ENCODE measurements at regions not wholly inside any gene's neighbourhood (a gene's known extent, or its start where the extent isn't known, plus 50 kb on each side); places are given as distances from the start of the nearest gene placed in this dataset.
A peak's percentile ranks its signal among the peaks of the same experiment; 100 is the strongest.
"Not testable (repeated sequence)": the region's sequence is repeated elsewhere in the genome, so short reads cannot be mapped to it uniquely, and the experiment has no call there.

DNA sequence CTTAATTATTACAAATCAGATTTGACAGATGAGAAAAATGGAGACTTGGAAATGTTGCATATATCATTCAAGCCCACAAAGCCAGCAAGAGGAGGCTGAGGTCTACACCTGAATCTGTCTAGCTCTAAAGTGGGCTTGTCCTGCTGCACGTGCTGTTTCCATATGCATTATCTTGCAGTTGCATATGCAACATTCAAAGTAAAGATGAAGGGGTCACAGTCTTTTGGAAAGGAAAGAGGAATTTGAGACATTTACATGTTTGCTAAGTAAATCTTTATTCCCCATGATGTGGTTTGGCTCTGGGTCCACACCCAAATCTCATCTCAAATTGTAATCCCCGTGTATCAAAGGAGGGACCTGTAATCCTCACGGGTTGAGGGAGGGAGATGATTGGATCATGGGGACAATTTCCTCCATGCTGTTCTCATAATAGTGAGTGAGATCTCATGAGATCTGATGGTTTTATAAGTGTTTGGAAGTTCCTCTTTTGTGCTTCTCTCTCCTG, 98.3 kb downstream of the BACH1 start:
- no peak for DNase-seq (ENCODE audit: low spot score)

DNA sequence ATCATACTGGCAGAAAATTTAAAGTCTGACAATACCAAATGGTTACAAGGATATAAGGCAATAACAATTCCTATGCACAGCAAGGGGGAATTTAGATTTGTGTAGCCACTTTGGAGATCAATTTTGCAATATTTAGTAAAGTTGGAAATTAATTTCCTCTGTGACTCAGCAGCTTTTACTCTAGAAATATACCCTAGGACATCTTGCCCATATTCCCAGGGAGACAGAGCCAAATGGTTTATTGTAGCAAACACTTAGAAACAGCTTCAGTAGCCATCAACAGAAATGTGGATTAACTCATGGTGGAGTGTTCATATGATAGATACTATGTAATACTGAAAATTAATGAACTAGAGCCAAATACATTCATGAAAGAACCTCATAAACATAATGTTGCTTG, 104.6 kb downstream of the BACH1 start:
- DNase-seq (ENCODE audit: low spot score): no peak

DNA sequence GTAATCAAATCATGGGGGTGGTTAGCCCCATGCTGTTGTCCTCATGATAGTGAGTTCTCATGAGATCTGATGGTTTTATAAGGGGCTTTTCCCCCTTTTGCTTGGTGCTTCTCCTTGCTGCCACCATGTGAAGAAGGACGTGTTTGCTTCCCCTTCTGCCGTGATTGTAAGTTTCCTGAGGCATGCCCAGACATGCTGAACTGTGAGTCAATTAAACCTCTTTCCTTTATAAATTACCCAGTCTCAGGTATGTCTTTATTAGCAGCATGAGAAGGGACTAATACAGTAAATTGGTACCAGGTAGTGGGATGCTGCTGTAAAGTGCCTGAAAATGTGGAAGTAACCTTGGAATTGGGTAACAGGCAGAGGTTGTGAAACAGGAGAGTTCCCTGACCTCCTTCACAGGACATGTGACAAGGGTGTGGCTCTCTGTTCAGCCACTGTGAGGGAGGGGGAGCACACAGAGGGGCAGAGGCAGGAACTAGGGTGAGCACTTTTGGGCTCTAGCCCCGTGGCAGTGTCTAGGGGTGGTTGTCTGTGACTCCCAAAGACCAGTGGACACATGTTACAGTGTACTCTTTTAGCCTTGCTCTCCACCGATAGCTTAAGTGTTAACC, 105.3 kb downstream of the BACH1 start:
- no peak for DNase-seq (ENCODE audit: low spot score)

DNA sequence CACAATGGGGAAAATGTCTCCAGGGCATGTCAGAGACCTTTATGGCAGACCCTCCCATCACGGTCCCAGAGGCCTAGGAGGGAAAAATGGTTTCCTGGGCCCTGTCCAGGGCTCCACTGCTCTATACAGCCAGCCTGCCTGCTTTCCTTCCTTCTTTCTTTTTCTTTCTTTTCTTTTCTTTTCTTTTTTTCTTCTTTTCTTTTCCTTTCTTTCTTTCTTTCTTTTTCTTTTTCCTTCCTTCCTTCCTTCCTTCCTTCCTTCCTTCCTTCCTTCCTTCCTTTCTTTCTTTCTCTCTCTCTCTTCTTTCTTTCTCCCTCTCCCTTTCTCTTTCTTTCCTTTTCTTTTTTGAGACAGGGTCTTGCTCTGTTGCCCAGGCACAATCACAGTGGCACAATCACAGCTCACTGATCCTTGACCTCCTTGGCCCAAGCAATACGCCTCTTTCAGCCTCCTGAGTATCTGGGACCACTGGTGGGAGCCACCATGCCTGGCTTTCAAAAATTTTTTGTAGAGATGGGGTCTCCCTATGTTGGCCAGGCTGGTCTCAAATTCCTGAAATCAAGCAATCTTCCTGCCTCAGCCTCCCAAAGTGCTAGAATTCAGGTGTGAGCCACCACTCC, 106.9 kb downstream of the BACH1 start:
- DNase-seq (ENCODE audit: low spot score): no peak

DNA sequence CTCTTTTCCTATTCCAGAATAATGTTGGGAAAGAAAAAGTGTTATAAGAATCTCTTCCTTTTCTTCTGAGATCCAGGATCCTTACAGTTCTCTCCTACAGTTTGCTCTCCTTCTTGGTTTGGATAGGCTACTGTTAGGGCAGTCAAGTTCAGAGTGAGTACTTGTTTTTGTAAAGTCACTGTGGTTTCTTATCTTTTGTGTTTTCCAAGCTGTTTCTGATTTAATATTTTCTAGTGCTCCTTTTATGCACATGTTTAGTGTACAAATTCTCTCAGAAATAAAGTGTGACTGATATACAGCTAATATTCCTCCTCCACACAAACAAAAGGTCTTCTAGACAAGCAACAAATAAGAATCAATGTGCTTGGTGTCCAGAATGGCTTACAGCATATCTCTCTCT, 107.7 kb downstream of the BACH1 start:
- no peak for DNase-seq (ENCODE audit: low spot score)

DNA sequence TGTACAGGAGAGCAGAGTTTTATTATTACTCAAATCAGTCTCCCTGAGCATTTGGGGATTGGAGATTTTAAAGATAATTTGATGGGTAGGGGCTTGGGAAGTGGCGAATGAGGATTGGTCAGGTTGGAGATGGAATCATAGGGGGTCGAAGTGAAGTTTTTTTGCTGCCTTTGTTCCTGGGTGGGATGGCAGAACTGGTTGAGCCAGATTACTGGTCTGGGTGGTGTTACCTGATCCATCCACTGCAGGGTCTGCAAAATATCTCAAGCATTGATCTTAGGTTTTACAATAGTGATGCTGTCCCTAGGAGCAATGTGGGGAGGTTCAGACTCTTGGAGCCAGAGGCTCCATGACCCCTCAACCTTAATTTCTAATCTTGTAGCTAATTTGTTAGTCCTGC, 108.8 kb downstream of the BACH1 start:
- DNase-seq (ENCODE audit: low spot score): no peak

DNA sequence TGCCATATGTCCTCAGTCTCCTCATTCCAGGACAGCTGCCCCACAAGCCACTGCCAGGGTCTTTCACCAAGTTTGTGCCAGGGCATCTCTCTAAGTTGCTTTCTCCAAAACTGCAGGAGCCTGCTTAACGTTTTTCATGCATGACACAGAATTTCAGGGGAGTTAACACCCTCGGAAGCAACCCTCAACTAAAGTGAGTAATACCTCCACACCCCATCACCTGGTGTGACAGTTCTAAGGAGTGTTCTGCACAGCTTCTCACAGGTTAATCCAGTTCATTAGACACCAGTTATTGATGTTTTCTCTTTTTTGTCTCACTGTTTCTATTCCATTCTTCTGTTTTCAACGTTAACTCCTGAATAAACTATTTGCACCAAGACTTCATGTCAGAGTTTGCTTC, 115.0 kb downstream of the BACH1 start:
- no peak for DNase-seq (ENCODE audit: low spot score)

DNA sequence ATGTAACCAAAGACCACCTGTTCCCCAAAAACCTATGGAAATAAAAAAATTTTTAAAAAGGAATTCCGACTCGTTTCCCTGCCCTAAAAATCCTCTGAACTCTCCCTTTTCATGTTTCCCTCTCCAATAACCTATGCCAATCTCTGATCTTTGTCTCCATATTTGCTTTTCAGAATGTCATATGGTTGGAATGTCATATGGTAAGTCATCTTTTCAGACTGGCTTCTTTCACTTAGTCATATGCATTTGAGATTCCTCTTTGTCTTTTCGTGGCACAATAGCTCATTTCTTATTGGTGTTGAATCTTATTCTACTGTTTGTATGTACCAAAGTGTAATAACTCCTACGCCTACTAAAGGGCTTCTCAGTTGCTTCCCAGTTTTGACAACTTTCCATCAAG, 117.5 kb downstream of the BACH1 start:
- DNase-seq (ENCODE audit: low spot score): no peak

DNA sequence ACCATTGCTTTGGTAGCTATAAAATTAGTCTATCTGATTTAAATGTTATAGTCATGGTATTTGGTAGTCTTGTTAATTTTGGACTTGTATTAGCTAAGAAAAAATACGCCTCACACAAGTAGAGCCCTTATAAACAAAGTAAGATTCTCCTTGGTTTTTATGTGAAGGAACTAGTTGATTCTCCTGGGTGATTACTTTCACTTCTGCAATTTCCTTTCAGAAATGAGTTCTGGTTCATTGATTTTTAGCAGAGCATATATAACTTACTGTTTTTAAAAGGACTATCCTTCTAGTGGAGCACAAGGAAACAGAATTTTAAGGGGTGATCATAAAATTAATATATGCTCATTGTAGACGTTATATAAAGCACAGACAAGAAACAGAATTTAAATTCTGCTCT, 120.1 kb downstream of the BACH1 start:
- DNase-seq (ENCODE audit: low spot score): no peak

DNA sequence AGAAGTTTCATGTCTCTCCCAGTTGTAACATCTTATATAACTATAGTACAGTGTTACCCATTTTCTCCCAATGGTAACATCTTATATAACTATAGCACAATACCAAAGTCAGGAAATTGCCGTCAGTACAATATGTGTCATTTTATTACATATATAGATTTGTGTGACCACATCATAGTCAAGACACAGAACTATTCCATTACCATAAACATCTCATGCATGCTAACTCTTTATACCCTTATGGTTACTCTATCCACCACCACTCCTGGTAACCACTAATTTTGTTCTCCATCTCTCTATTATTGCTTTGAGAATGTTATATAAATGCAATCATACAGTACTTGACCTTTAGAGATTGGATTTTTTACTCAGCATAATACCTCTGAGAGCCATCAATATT, 120.7 kb downstream of the BACH1 start:
- DNase-seq (ENCODE audit: low spot score): no peak

DNA sequence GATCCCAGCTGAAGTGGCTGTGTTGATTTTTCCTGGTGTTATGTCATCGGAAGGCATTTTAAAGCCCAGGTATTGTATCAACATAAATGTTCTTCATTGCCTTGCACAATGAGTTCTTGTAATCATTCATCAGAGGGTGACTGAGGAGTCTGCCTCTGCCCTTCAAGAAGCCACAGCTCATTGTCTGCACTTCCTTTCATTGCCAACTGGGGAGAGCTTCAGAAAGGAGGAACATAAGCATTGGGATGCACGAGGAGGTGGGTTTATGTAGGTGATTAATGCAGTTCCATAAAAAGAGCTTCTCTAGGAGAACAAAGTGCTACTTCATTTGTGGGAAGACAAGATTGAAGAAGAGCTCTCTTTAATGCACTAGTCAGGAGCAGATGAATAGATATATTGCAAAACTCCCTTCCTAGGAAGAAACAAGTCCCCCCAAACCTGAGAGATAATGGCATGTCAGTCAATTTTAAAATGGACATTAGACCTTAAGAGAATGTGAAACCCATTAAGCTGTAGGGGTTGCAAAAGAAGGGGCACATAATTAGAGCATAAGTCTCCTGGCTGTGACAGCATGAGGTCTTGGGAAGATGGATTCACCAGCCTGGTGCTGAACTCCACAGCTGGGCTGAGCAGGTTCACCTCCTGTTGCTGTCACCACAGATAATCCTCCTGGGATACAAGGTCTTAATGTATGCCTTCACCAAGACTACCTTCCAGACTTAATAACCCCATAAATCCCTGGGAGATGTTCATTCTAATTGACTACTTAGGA, 124.6 kb downstream of the BACH1 start:
- DNase-seq (ENCODE audit: low spot score): no peak

DNA sequence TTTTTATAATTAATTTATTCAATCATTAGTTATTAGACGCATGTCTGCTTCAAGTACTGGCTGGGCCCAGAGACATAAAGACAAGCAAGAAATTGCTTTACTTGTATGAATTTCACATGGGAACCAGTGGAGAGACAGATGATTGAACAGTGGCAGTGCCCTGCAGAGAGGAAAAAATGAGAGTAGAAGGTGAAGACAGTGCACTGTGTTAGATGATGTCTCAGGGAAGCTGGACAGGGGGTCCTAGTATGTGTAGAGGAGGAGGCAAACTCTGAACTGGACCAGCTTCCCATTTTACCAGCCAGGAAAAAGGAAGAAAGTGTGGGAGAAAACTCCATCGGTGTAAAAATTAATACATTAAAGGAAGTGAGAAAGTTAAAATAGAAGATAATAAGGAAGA, 126.0 kb downstream of the BACH1 start:
- DNase-seq (ENCODE audit: low spot score): no peak

DNA sequence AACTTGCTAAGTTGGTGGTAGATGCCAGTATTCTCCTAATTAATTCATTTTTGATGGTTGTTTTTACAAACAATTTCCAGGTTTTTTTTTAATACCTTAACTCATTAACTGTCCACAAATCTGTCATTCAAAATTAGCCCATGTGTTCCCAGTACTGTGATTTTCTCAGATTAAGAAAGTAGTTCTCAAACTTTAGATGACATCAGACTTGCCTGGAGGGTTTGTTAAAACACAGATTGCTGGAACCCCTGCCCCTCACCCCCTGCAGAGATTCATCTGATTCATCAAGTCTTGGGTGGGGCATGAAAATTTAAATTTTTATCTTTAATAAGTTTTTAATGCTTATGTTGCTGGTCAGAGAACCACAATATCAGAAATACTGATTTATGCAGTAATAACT, 130.5 kb downstream of the BACH1 start:
- DNase-seq (ENCODE audit: low spot score): no peak

DNA sequence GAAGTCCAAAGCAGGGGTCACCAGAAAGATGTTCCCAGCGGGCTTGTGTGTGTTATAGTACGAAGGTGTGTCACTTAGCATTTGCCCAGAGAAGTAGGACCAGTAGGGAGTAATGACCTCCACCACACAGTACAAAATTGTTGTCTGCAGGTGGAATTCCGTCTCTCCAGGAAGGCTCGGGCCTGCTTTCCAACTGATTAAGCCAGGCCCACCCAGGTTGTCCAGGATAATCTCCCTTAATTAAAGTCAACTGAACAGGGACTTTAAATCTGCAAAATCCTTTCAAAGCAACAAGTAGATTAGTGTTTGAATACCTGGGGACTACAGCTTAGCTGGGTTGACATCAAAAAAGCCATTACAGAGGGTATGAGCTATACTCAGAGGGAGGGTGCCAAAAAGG, 131.3 kb downstream of the BACH1 start:
- no peak for DNase-seq (ENCODE audit: low spot score)

DNA sequence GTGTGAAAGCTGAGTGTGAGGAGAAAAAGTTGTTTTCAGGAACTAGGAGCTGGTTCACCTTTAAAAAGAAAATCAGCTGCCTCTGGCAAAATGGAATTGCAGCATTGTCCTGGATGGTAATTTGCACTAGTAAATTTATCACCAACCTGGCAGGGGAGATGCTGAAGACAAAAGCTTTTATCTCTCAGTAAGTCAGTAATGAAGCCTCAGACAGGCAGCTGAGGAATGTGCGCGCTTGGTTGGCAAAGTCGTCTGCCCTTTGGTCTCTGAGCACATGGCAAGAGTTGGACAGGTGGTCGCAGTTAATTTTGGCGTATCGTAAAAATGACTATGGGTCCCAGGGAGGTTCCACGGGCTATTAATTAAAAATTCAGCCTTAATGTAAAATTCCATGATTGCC, 131.9 kb downstream of the BACH1 start:
- DNase-seq (ENCODE audit: low spot score): no peak

DNA sequence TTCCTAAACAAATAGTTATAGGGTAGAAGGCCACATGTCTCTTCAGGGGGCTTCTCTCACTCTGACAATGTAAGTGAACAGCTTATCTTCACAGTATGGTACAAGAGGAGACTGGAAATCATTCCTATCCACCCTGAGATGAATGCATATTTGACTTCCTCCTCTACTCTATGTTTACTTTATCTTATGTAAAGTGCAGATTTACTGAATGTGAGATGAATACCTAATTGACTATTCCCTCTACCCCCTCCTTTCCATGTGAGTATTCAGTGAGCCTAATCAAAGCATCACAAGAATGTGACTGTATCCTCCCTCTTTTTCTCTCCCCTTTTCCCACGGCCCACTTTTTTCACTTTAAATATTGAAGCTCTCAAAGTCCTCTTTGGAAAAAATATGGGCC, 132.5 kb downstream of the BACH1 start:
- DNase-seq (ENCODE audit: low spot score): no peak

DNA sequence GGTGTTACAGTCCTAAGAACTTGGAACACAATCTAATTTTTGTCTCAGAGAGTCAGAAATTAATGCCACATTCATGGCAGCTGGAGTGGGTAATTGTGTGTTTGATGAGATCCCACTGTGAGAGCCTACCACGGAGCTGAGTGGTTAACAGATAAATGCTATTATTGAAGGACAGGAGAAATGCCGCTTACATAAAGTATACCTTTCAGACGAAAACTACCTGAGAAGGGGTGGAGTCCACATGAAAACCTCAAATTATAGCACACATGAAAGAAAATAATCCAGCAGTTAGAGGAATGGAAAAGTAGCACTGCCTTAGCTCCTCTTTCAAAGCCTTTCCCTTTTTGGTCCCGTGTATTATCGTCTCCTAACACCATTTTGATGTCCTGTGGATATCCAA, 133.0 kb downstream of the BACH1 start:
- DNase-seq (ENCODE audit: low spot score): no peak

DNA sequence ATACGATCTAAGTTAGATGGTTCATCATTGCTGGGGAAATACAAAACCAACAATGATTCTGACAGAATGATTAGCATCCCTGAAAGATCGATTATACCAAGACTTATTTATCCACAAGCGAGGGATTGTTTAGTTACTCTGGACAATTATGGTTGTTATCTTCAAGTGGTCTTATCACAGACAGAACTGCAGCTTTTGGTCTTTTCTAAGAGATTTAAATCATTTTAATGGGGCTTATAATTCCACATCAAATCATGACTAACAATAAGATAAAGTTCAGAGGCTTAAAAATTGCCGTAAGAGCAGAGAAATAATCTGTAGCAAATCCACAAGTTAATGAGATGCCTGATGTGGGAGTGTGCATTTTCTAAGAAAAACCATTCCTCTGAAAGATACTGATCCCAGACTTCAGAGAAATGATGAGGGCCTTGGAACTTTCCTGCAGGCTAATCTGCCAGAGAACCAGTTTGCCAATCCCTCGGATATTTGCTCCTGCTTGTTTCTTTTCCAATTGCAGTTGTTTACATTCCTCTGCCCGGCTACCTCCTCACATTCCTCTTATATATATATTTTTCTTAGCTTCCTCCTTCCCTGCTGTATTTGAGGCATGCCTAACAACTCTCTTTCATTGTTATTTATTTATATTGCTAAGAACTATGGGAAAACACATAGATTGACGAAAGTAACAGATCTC, 134.8 kb downstream of the BACH1 start:
- peak; percentile 27 for DNase-seq (ENCODE audit: low spot score)

DNA sequence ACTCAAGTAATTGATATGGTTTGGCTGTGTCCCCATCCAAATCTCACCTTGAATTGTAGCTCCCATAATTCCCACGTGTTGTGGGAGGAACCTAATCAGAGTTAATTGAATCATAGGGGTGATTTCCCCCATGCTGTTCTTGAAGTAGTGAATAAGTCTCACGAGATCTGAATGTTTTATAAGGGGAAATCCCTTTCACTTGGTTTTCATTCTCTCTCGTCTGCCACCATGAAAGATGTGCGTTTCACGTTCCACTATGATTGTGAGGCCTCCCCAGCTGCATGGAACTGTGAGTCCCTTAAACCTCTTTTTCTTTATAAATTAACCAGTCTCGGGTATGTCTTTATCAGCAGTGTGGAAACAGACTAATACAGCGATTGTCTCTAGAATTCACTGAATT, 135.4 kb downstream of the BACH1 start:
- DNase-seq (ENCODE audit: low spot score): no peak

DNA sequence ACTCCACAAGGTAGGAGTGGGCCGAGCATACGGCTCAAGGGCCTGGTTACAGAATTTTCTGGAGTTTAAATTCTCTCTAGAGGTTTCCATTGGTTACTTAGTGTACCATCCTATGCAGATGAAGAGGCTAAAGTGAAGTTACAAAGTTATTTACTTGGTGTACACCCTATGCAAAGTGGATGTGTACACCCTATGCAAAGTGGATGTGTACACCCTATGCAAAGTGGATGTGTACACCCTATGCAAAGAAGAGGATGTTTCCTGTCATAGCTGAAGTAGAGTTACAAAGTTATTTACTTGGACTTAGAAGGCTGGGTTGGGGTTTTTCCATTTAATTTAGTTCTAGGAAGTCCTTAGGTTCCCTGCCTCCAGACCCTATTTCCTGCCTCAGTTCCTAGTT, 136.3 kb downstream of the BACH1 start:
- DNase-seq (ENCODE audit: low spot score): not testable (repeated sequence)

DNA sequence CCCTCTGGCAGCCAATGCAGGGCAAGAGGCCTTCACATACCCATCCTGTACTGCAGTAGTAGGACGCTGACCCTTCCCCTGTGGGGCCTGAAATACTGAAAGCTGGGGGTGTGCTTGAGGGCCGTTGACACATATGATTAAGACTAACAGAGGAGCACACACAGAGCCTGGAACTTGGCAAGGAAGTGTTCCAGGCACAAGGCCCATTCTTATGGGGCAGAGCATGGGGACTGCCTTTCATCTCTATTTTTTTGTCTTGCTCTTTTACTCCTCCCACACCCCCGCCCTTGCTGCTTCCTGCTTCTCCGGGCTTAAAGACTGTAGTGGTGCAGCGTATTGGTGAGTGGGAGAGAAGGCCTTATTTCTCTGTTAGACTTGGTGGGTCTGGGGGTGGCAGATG, 137.4 kb downstream of the BACH1 start:
- no peak for DNase-seq (ENCODE audit: low spot score)

DNA sequence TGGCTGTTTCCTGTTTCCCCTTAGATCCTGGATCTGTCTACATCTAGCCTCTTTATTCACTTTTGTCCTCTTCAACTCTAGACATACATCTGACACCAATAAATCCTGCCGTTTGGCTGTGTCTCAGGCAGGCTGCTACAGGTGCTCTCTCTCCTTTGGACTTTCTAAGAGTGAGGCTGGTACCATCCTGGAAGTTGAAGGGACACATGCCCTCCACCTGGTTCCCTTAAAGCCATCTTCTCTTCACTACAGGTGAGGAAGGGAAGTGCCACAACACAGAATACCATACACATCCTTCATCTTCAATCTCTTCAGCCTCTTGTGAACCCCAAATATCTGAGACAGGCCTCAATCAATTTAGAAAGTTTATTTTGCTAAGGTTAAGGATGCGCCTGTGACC, 137.9 kb downstream of the BACH1 start:
- DNase-seq (ENCODE audit: low spot score): no peak

DNA sequence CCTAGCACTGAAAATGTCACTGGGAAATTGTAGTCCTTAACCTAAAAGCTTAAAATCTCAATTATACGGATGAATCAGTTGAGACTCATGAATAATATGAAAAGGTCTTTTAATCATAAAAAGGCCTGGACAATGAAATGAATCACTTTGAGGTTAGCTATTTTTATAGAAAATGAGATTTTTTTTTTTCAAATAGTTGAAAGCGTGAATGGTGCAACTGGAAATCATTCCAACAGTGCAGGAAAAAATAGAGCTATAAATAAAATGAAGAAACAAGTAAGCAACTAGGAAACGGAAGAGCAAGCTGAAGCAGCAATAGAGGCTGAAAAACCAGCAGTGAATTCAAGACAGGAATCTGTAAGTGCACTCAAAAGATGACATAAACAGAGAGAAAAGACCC, 142.9 kb downstream of the BACH1 start:
- DNase-seq (ENCODE audit: low spot score): no peak

All from AG08396 (cell line).